Suprapubic skin (tissue), 4 donors: ENCODE measurements at regions not wholly inside any gene's neighbourhood (a gene's known extent, or its start where the extent isn't known, plus 50 kb on each side); places are given as distances from the start of the nearest gene placed in this dataset.

ENCODE experiments used
- DNase-seq, 2 donors: peaks; one replicate each; pipeline ENCODE4 v3.0.0-alpha.2; 2019; ENCODE audit warnings: low spot score in 2 of 2
- H3K27ac ChIP-seq: fragments of 200-600 bp; sonication (generic); one replicate; pipeline ENCODE4 v1.5.1; 2019
- H3K27me3 ChIP-seq: fragments of 200-600 bp; sonication (generic); one replicate; pipeline ENCODE4 v1.5.1; 2019
- H3K36me3 ChIP-seq: fragments of 200-600 bp; sonication (generic); one replicate; pipeline ENCODE4 v1.5.1; 2019
- H3K4me1 ChIP-seq: fragments of 200-600 bp; sonication (generic); one replicate; pipeline ENCODE4 v1.5.1; 2019
- H3K4me3 ChIP-seq: fragments of 200-600 bp; sonication (generic); one replicate; pipeline ENCODE4 v1.5.1; 2019; ENCODE audit warnings: mild to moderate bottlenecking
- H3K9me3 ChIP-seq: fragments of 200-600 bp; sonication (generic); one replicate; pipeline ENCODE4 v1.5.1; 2019
- EP300 ChIP-seq: sonication (generic); formaldehyde crosslinking; IDR thresholded peaks from one replicate; pipeline ENCODE4 v1.6.1; 2017; ENCODE audit warnings: antibody characterized with exemption
- POLR2A ChIP-seq, 2 donors: fragments of 450-650 bp; IDR thresholded peaks; one replicate each; pipeline ENCODE4 v1.6.1; 2017; ENCODE audit warnings: antibody characterized with exemption in 2 of 2, mild to moderate bottlenecking in 2 of 2, moderate library complexity in 2 of 2
- POLR2AphosphoS5 ChIP-seq, 3 donors: sonication (generic); formaldehyde crosslinking; IDR thresholded peaks; one replicate each; pipeline ENCODE4 v1.6.1; 2017; ENCODE audit warnings: antibody characterized with exemption in 3 of 3
- WGBS: methylation state at CpG from one replicate; pipeline ENCODE4 v1.1.5; 2018; 5-methylcytosine and 5-hydroxymethylcytosine counted together
- TF ChIP-seq, protein P1 (sequence below), 2 donors: fragments of 200-600 bp in 1 of 2; fragments of 450-650 bp in 1 of 2; sonication (generic) in 1 of 2; IDR thresholded peaks; one replicate each; pipeline ENCODE4 v1.5.1; 2016 to 2019; ENCODE audit warnings: antibody characterized with exemption in 2 of 2, mild to moderate bottlenecking in 1 of 2, moderate library complexity in 1 of 2

DNA sequence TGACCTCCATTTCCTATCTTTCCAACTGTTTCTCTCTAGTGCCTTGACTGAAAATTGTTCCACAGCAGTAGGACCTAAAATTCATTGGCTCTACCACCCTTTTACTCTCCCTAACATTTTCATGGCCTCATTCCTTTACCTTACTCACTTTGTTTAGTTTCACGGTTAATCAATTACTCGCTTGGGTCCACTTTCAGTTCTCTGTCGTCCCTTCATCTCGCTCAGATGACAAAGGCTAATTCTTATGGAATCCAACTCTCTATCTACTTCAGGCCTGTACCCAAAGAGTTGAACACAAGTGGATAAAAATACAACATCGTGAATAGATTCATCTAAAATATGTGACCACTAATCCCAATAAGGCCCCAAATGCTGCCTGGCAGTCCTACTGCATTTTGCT, 85.9 kb upstream of the ADO start:
- no peak overlapping the region for H3K27ac ChIP-seq
- DNase-seq, result no peak
- no peaks in the 10 kb centered on the region for H3K9me3 ChIP-seq
- no peaks in the 10 kb centered on the region for H3K27me3 ChIP-seq
- no peaks in the 10 kb centered on the region for H3K4me1 ChIP-seq
- 95% methylated on average over 5 of the region's 5 CpGs for WGBS
- no peaks in the 10 kb centered on the region for H3K36me3 ChIP-seq
- H3K4me3 ChIP-seq, result no peak overlapping the region
- no peak for TF ChIP-seq POLR2A (IDR thresholded peaks at IDR 0.05)
- TF ChIP-seq POLR2AphosphoS5 (IDR thresholded peaks at IDR 0.05), result no peak
- TF ChIP-seq, protein P1, sequence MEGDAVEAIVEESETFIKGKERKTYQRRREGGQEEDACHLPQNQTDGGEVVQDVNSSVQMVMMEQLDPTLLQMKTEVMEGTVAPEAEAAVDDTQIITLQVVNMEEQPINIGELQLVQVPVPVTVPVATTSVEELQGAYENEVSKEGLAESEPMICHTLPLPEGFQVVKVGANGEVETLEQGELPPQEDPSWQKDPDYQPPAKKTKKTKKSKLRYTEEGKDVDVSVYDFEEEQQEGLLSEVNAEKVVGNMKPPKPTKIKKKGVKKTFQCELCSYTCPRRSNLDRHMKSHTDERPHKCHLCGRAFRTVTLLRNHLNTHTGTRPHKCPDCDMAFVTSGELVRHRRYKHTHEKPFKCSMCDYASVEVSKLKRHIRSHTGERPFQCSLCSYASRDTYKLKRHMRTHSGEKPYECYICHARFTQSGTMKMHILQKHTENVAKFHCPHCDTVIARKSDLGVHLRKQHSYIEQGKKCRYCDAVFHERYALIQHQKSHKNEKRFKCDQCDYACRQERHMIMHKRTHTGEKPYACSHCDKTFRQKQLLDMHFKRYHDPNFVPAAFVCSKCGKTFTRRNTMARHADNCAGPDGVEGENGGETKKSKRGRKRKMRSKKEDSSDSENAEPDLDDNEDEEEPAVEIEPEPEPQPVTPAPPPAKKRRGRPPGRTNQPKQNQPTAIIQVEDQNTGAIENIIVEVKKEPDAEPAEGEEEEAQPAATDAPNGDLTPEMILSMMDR (IDR thresholded peaks at IDR 0.05), result no peak
- no peak for TF ChIP-seq EP300

DNA sequence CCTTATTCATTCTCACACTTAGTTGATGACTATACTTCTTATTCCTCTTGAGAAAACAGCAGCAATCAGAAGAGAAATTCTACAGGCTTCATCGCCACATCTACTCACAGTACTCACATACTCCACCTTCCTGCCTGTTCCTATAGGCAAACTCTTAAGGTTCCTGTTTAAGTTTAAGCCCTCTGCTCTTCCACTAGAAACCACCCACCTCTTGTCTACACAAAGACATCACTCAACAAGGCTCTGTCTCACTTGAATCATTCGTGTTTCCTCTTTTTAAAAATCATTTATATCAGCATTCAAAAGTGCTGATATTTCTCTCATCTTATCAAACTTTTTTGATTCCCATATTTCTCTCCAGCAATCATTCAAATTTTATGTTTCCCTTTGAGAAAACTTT, 85.5 kb upstream of the ADO start:
- H3K9me3 ChIP-seq, result no peaks in the 10 kb centered on the region
- no peak for DNase-seq
- no peaks in the 10 kb centered on the region for H3K36me3 ChIP-seq
- no peaks in the 10 kb centered on the region for H3K27me3 ChIP-seq
- TF ChIP-seq POLR2A (IDR thresholded peaks at IDR 0.05) (no peak), POLR2AphosphoS5 (IDR thresholded peaks at IDR 0.05) (no peak)
- H3K27ac ChIP-seq, result no peak overlapping the region
- H3K4me1 ChIP-seq, result no peaks in the 10 kb centered on the region
- no peak overlapping the region for H3K4me3 ChIP-seq
- WGBS, result 79% methylated on average over 2 of the region's 2 CpGs

DNA sequence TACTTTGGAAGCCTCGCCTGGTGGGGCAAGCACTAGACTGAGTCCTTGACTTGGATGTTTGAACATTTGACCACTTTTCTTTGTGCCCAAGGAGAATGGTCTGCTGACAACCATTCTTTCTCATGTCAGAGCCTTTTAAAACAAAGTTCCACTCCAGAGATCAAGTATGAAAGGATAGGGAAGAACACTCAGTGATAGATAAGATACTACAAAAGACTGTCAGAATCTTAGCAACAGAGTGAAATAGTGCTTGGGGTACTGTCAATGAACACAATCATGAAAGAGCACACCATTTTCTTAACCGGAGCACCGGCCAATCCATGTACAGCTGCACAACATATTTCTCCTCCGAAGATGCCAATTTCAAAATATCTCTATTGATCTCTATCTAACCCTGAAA, 82.8 kb upstream of the ADO start:
- 86% methylated on average over 4 of the region's 4 CpGs for WGBS

DNA sequence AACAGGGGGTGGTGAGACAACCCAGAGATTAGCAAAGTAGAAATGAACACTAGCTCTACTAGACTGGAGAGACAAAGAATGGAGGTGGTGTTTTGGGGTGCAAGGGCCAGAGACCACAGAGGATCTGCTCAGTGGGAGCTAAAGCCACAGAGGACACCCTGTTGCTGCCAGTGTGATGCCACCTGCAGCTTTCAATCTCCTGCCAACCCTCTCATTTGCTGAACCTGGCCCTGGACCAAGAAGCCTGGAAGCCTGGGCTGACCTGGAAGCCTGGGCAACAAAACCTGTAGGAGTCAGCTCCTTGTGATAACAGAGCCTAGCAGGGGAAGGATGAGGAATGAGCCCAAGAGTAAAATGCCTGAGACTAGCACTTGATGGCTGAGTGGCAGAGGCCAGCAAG, 81.1 kb upstream of the ADO start:
- Histone ChIP-seq H3K4me3 (no peak overlapping the region), H3K36me3 (no peaks in the 10 kb centered on the region), H3K27me3 (no peaks in the 10 kb centered on the region), H3K9me3 (no peaks in the 10 kb centered on the region), H3K27ac (no peak overlapping the region), H3K4me1 (no peaks in the 10 kb centered on the region)
- DNase-seq, result no peak
- no peak for TF ChIP-seq POLR2AphosphoS5 (IDR thresholded peaks at IDR 0.05)
- no peak for TF ChIP-seq EP300
- no peak for TF ChIP-seq POLR2A (IDR thresholded peaks at IDR 0.05)
- TF ChIP-seq, protein P1 (IDR thresholded peaks at IDR 0.05), result no peak

More for the DNA sequence above, 82.8 kb upstream of the ADO start:
- Histone ChIP-seq H3K9me3 (no peaks in the 10 kb centered on the region), H3K27ac (no peak overlapping the region), H3K36me3 (no peaks in the 10 kb centered on the region), H3K4me3 (no peak overlapping the region), H3K4me1 (no peaks in the 10 kb centered on the region), H3K27me3 (no peaks in the 10 kb centered on the region)
- no peak for DNase-seq
- no peak for TF ChIP-seq POLR2AphosphoS5 (IDR thresholded peaks at IDR 0.05)
- TF ChIP-seq POLR2A (IDR thresholded peaks at IDR 0.05), result no peak
- TF ChIP-seq, protein P1 (IDR thresholded peaks at IDR 0.05), result no peak
- no peak for TF ChIP-seq EP300

DNA sequence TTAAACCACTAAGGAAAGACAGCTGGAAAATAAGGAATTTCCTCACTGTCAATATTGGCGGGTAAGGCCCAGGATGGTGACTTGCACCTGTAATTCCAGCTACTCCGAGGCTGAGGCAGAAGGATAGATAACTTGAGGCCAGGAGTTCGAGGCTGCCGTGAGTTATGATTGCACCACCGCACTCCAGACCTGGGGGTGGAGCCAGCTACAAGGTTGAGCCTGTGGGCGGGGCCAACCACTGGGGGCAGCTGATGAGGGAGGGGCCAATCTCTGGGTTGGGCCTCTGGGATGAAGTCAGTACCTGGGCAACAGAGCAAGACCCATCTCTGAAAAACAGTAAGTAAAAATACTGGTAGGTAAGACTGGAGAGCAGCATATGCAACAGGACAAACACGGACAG, 80.1 kb upstream of the ADO start:
- no peak overlapping the region for H3K27ac ChIP-seq
- no peaks in the 10 kb centered on the region for H3K9me3 ChIP-seq
- WGBS, result 87% methylated on average over 7 of the region's 7 CpGs
- no peaks in the 10 kb centered on the region for H3K4me1 ChIP-seq
- TF ChIP-seq POLR2AphosphoS5 (IDR thresholded peaks at IDR 0.05) (no peak), POLR2A (IDR thresholded peaks at IDR 0.05) (no peak), EP300 (no peak)
- TF ChIP-seq, protein P1 (IDR thresholded peaks at IDR 0.05), result no peak
- H3K4me3 ChIP-seq, result no peak overlapping the region
- no peaks in the 10 kb centered on the region for H3K36me3 ChIP-seq
- DNase-seq, result no peak
- no peaks in the 10 kb centered on the region for H3K27me3 ChIP-seq

DNA sequence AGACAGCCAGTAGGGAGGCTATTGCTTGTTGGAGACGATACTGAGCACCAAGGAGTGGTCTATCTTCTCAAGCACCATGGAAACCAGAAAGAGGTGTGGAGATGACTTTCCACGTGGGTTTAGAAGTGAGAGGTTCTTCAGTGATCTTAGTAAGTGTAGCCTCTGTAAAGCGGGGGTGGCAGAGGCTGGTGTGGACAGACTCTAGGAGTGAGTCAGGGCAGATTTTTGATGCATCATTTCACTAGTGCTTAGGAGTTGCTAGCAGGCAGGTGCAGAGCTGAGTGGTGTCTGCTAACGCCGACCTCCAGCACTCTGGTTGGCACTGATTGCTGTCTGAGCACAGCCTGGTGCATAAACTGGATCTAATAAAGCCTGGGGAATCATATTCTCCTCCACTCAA, 78.4 kb upstream of the ADO start:
- WGBS, result 68% methylated on average over 5 of the region's 5 CpGs
- Histone ChIP-seq H3K4me1 (no peaks in the 10 kb centered on the region), H3K27me3 (no peaks in the 10 kb centered on the region), H3K36me3 (no peaks in the 10 kb centered on the region), H3K9me3 (no peaks in the 10 kb centered on the region), H3K4me3 (no peak overlapping the region), H3K27ac (no peak overlapping the region)
- no peak for DNase-seq
- no peak for TF ChIP-seq EP300
- TF ChIP-seq, protein P1 (IDR thresholded peaks at IDR 0.05), result no peak
- no peak for TF ChIP-seq POLR2AphosphoS5 (IDR thresholded peaks at IDR 0.05)
- TF ChIP-seq POLR2A (IDR thresholded peaks at IDR 0.05), result no peak
